GM18909 (cell line): ENCODE measurements at regions not wholly inside any gene's neighbourhood (a gene's known extent, or its start where the extent isn't known, plus 50 kb on each side); places are given as distances from the start of the nearest gene placed in this dataset.
"Not testable (repeated sequence)": the region's sequence is repeated elsewhere in the genome, so short reads cannot be mapped to it uniquely, and the experiment has no call there.

ENCODE experiments used
- ATAC-seq: cut with Tn5 transposase; IDR thresholded peaks from one replicate; pipeline ENCODE4 v1.9.1; 2021; ENCODE audit warnings: mild to moderate bottlenecking; ENCODE audit not compliant: unreplicated experiment, poor library complexity

- no peak for ATAC-seq
Measured at GRCh38 chr4:43089730-43090129, 197.2 kb downstream of the GRXCR1 start.

- no peak for ATAC-seq
Measured at GRCh38 chr4:43103048-43103447, 210.5 kb downstream of the GRXCR1 start.

GRCh38 chr4:43112139-43112538 is 219.6 kb downstream of the GRXCR1 start:
- ATAC-seq: peak; percentile 52

- no peak for ATAC-seq
Measured at GRCh38 chr4:43113196-43113595, 220.7 kb downstream of the GRXCR1 start.

- no peak for ATAC-seq
Measured at GRCh38 chr4:43126595-43126994, 234.1 kb downstream of the GRXCR1 start.

- ATAC-seq: no peak
Measured at GRCh38 chr4:43130228-43131021, 237.9 kb downstream of the GRXCR1 start.

GRCh38 chr4:43132010-43132582 is 239.6 kb downstream of the GRXCR1 start:
- peak; percentile 86 for ATAC-seq

- ATAC-seq: no peak
Measured at GRCh38 chr4:43133566-43133965, 241.1 kb downstream of the GRXCR1 start.

GRCh38 chr4:43136752-43137151 is 244.2 kb downstream of the GRXCR1 start:
- no peak for ATAC-seq

GRCh38 chr4:43146198-43146597 is 253.7 kb downstream of the GRXCR1 start:
- ATAC-seq: no peak

- ATAC-seq: no peak
Measured at GRCh38 chr4:43148481-43148880, 256.0 kb downstream of the GRXCR1 start.

- peak; percentile 75 for ATAC-seq
Measured at GRCh38 chr4:43163101-43163792, 270.7 kb downstream of the GRXCR1 start.

- no peak for ATAC-seq
Measured at GRCh38 chr4:43189741-43190140, 297.2 kb downstream of the GRXCR1 start.

GRCh38 chr4:43212576-43212975 is 320.1 kb downstream of the GRXCR1 start:
- ATAC-seq: not testable (repeated sequence)

- ATAC-seq: no peak
Measured at GRCh38 chr4:43223820-43224219, 331.3 kb downstream of the GRXCR1 start.

GRCh38 chr4:43224559-43224958 is 332.0 kb downstream of the GRXCR1 start:
- no peak for ATAC-seq

- ATAC-seq: no peak
Measured at GRCh38 chr4:43233321-43233720, 340.8 kb downstream of the GRXCR1 start.

- ATAC-seq: no peak
Measured at GRCh38 chr4:43234626-43235415, 342.3 kb downstream of the GRXCR1 start.

GRCh38 chr4:43238008-43238407 is 345.5 kb downstream of the GRXCR1 start:
- ATAC-seq: no peak

GRCh38 chr4:43238585-43238984 is 346.1 kb downstream of the GRXCR1 start:
- no peak for ATAC-seq

- ATAC-seq: no peak
Measured at GRCh38 chr4:43241104-43241503, 348.6 kb downstream of the GRXCR1 start.
